HUDEP-2 (cell line): ENCODE measurements at regions not wholly inside any gene's neighbourhood (a gene's known extent, or its start where the extent isn't known, plus 50 kb on each side); places are given as distances from the start of the nearest gene placed in this dataset.

Experiments used
- DNase-seq, 76 experiments: peaks; one replicate each; lab custom pipeline; 2025; ENCODE audit not compliant: unreplicated experiment in 76 of 76; lab: John Stamatoyannopoulos, UW

DNA sequence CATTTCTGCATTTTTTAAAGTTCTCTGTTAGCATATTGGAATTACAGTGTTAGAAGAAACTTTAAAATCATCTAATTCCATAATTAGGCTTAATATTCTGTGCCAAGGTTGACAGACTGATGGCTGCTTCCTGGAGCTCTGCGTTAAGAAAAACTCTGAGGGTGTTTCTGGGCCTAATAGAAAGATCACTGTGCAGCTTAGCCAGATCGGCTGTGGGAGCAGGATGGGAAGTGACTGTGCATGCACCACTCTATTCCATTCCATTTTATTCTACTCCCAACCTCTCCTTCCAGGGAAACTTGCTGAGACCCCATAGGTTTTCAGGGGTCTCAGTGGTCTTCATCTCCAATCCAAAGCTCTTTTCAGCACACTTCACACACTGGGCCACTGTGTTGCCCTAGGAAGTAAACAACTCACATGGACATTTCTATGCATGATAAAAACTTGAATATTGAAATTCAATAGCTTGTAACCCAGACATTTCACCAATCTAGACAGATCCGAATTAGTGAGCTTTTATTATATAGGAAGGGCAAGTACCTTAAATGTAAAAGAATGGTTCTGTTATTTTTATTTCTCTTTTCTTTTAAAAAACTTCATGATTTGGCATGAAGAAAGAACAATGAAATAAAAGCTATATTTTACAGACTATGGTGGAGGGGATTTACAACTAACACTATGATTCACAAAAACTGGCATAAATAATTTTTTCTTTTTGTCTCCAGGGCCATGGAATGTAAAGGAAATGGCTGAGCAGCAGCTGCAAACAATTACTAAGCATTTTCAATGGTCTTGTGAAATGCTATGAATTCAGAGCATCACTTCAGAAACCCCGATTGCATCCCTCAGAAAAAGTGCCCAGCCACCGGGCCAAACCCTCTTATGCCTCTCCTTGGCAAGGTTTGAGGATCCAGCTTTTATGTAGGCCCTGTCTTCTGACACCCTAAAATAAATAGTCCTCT lies 51.4 kb upstream of the DAB2 start:
- DNase-seq, result no peak

DNA sequence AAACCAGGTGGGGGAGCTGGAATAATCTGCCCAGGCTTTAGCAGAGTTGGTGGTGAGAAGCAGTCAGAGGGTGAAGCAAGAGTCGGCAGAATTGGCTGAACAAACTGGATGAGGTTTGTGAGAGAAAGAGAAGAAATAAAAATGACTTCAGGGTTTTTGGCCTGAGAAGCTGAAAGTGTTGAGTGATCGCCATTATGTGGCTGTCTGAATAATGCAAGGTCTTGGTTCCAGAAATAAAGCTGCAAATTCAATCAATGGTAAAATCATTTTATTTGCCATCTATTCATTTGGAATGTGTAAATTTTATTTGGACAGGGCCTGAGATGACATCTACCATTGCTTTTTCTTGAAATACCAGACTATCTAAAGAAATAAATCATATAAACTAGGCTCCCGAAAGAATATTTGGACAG lies 50.4 kb upstream of the DAB2 start:
- no peak for DNase-seq
